ENCODE measurements at regions not wholly inside any gene's neighbourhood (a gene's known extent, or its start where the extent isn't known, plus 50 kb on each side); places are given as distances from the start of the nearest gene placed in this dataset.

- Histone ChIP-seq H4K20me1 (ENCODE audit: insufficient read depth, low read length, poor library complexity, severe bottlenecking) (no peaks in the 10 kb centered on the region), H2AFZ (ENCODE audit: low read length) (no peak overlapping the region)
- TF ChIP-seq CTCF (conservative IDR thresholded peaks at IDR 0.05; ENCODE audit: low read length): no peak
- no peak for TF ChIP-seq EZH2phosphoT487 (IDR thresholded peaks at IDR 0.05; ENCODE audit: borderline replicate concordance)
These were observed 492.5 kb downstream of the NR4A2 start for GRCh38 chr2:155839991-155840390.

GRCh38 chr2:155839436-155839835 is 493.1 kb downstream of the NR4A2 start:
- Histone ChIP-seq H3K9me2 (replicated peaks; ENCODE audit: low read depth, low read length) (no peaks in the 10 kb centered on the region), H3K27me3 (ENCODE audit: insufficient read depth, low read length, poor library complexity, severe bottlenecking) (no peaks in the 10 kb centered on the region), H3K79me2 (ENCODE audit: insufficient read depth, low read length) (no peaks in the 10 kb centered on the region), H3K4me3 (ENCODE audit: low read length, poor library complexity, severe bottlenecking) (no peak overlapping the region), H4K20me1 (ENCODE audit: insufficient read depth, low read length, poor library complexity, severe bottlenecking) (no peaks in the 10 kb centered on the region), H3K36me3 (ENCODE audit: insufficient read depth, low read length) (no peaks in the 10 kb centered on the region), H3F3A (ENCODE audit: low read depth) (no peaks in the 10 kb centered on the region), H3K9me3 (ENCODE audit: insufficient read depth, low read depth, low read length) (no peaks in the 10 kb centered on the region), H3K9ac (ENCODE audit: low read depth, low read length, poor library complexity, severe bottlenecking) (no peak overlapping the region), H3K4me2 (ENCODE audit: low read depth, low read length, poor library complexity, severe bottlenecking) (no peak overlapping the region), H3K4me1 (ENCODE audit: insufficient read depth, low read length, poor library complexity, severe bottlenecking) (no peaks in the 10 kb centered on the region), H2AFZ (ENCODE audit: low read length) (no peak overlapping the region)
- TF ChIP-seq CTCF (conservative IDR thresholded peaks at IDR 0.05; ENCODE audit: low read length) (no peak), EZH2phosphoT487 (IDR thresholded peaks at IDR 0.05; ENCODE audit: borderline replicate concordance) (no peak)

More at GRCh38 chr2:155839991-155840390, 492.5 kb downstream of the NR4A2 start:
- Histone ChIP-seq H3K4me3 (ENCODE audit: low read length, poor library complexity, severe bottlenecking) (no peak overlapping the region), H3K4me2 (ENCODE audit: low read depth, low read length, poor library complexity, severe bottlenecking) (no peak overlapping the region), H3F3A (ENCODE audit: low read depth) (no peaks in the 10 kb centered on the region), H3K36me3 (ENCODE audit: insufficient read depth, low read length) (no peaks in the 10 kb centered on the region), H3K4me1 (ENCODE audit: insufficient read depth, low read length, poor library complexity, severe bottlenecking) (no peaks in the 10 kb centered on the region), H3K9me3 (ENCODE audit: insufficient read depth, low read depth, low read length) (no peaks in the 10 kb centered on the region), H3K9me2 (replicated peaks; ENCODE audit: low read depth, low read length) (no peaks in the 10 kb centered on the region), H3K27me3 (ENCODE audit: insufficient read depth, low read length, poor library complexity, severe bottlenecking) (no peaks in the 10 kb centered on the region), H3K79me2 (ENCODE audit: insufficient read depth, low read length) (no peaks in the 10 kb centered on the region), H3K9ac (ENCODE audit: low read depth, low read length, poor library complexity, severe bottlenecking) (no peak overlapping the region)

GRCh38 chr2:155836439-155836838 is 496.1 kb downstream of the NR4A2 start:
- no peaks in the 10 kb centered on the region for H4K20me1 ChIP-seq (ENCODE audit: insufficient read depth, low read length, poor library complexity, severe bottlenecking)
- no peak overlapping the region for H3K4me2 ChIP-seq (ENCODE audit: low read depth, low read length, poor library complexity, severe bottlenecking)
- H3K4me3 ChIP-seq (ENCODE audit: low read length, poor library complexity, severe bottlenecking): no peak overlapping the region
- no peaks in the 10 kb centered on the region for H3K36me3 ChIP-seq (ENCODE audit: insufficient read depth, low read length)
- H3K9ac ChIP-seq (ENCODE audit: low read depth, low read length, poor library complexity, severe bottlenecking): no peak overlapping the region
- H3K4me1 ChIP-seq (ENCODE audit: insufficient read depth, low read length, poor library complexity, severe bottlenecking): no peaks in the 10 kb centered on the region
- H2AFZ ChIP-seq (ENCODE audit: low read length): no peak overlapping the region
- no peak for TF ChIP-seq CTCF (conservative IDR thresholded peaks at IDR 0.05; ENCODE audit: low read length)
- TF ChIP-seq EZH2phosphoT487 (IDR thresholded peaks at IDR 0.05; ENCODE audit: borderline replicate concordance): no peak
- no peaks in the 10 kb centered on the region for H3K9me3 ChIP-seq (ENCODE audit: insufficient read depth, low read depth, low read length)
- H3K27me3 ChIP-seq (ENCODE audit: insufficient read depth, low read length, poor library complexity, severe bottlenecking): no peaks in the 10 kb centered on the region
- H3F3A ChIP-seq (ENCODE audit: low read depth): no peaks in the 10 kb centered on the region
- H3K9me2 ChIP-seq (replicated peaks; ENCODE audit: low read depth, low read length): no peaks in the 10 kb centered on the region
- no peaks in the 10 kb centered on the region for H3K79me2 ChIP-seq (ENCODE audit: insufficient read depth, low read length)
